Type B pancreatic cell (in vitro differentiated cells): ENCODE measurements at regions not wholly inside any gene's neighbourhood (a gene's known extent, or its start where the extent isn't known, plus 50 kb on each side); places are given as distances from the start of the nearest gene placed in this dataset.
A peak's percentile ranks its signal among the peaks of the same experiment; 100 is the strongest.

Experiments used
- DNase-seq: peaks from one replicate; pipeline ENCODE4 v3.0.0; 2021; ENCODE audit warnings: mixed read lengths; ENCODE audit not compliant: unreplicated experiment; ENCODE audit errors: extremely low spot score
- H3K27ac Mint-ChIP-seq: 2 replicates; pipeline ENCODE4 v1.8.0; 2021; ENCODE audit warnings: mild to moderate bottlenecking, mixed read lengths
- H3K27me3 Mint-ChIP-seq: 2 replicates; pipeline ENCODE4 v1.8.0; 2021; ENCODE audit warnings: mixed read lengths
- H3K36me3 Mint-ChIP-seq: 2 replicates; pipeline ENCODE4 v1.8.0; 2021; ENCODE audit warnings: mixed read lengths
- H3K4me1 Mint-ChIP-seq: one replicate; pipeline ENCODE4 v1.8.0; 2021; ENCODE audit warnings: mixed read lengths; ENCODE audit not compliant: unreplicated experiment
- H3K4me3 Mint-ChIP-seq: 2 replicates; pipeline ENCODE4 v1.8.0; 2021; ENCODE audit warnings: mild to moderate bottlenecking, mixed read lengths
- H3K9me3 Mint-ChIP-seq: 2 replicates; pipeline ENCODE4 v1.8.0; 2021; ENCODE audit warnings: mixed read lengths
- TF ChIP-seq, protein P1 (sequence below): fragments of 200-600 bp; sonication (generic); conservative IDR thresholded peaks from 2 replicates; pipeline ENCODE4 v1.5.0; 2021; ENCODE audit warnings: antibody characterized with exemption, mild to moderate bottlenecking

DNA sequence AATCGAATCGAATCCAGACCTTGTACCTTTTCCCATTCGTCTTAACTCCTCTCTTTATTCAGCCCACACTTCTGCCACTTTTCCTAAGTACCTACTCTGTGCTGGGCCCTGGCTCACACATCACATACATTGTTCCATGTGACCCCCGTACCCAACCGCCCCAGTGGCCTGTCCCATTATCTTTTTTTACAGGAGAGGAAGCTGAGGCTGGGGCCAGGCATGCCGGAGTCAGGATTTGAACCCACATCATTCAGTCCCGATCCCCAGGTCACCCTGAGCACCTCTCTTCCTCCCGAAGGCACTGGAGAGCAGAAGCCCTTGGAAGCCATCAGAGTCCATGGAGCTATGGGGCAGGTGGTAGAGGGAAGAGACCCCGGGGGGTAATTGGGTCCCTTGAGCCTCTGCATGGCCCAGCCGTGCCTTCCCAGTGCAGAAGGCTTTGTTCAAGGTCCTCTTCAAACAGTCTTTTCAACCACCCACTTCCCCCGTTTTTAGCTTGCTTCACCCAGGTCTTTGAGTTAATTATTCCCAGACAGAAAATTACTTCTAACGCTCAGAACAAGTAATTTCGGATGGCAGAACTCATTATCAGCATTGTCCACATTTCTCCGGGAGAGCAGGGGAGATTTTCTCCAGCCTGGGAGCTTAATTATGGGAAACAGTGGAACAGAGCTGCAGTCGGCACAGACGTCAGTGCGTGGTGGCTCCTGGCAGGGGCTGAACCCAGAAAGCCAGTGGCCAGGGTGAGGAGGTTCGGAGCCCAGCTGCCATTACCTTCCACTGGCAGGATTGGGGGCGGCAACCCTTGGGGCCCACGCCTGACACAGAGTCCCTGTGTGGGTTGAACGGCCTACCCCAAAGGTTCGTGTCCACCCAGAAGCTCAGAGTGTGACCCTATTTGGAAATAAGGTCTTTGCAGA is 82.4 kb upstream of the RTL6 start:
- Mint-ChIP-seq H3K9me3 (no peaks in the 10 kb centered on the region), H3K4me1 (peaks cover 22% of the 10 kb centered on the region), H3K4me3 (no peak overlapping the region), H3K27me3 (peaks cover 39% of the 10 kb centered on the region), H3K36me3 (no peaks in the 10 kb centered on the region), H3K27ac (no peak overlapping the region)
- DNase-seq: peak; percentile 62
- TF ChIP-seq, protein P1, sequence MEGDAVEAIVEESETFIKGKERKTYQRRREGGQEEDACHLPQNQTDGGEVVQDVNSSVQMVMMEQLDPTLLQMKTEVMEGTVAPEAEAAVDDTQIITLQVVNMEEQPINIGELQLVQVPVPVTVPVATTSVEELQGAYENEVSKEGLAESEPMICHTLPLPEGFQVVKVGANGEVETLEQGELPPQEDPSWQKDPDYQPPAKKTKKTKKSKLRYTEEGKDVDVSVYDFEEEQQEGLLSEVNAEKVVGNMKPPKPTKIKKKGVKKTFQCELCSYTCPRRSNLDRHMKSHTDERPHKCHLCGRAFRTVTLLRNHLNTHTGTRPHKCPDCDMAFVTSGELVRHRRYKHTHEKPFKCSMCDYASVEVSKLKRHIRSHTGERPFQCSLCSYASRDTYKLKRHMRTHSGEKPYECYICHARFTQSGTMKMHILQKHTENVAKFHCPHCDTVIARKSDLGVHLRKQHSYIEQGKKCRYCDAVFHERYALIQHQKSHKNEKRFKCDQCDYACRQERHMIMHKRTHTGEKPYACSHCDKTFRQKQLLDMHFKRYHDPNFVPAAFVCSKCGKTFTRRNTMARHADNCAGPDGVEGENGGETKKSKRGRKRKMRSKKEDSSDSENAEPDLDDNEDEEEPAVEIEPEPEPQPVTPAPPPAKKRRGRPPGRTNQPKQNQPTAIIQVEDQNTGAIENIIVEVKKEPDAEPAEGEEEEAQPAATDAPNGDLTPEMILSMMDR: no peak

DNA sequence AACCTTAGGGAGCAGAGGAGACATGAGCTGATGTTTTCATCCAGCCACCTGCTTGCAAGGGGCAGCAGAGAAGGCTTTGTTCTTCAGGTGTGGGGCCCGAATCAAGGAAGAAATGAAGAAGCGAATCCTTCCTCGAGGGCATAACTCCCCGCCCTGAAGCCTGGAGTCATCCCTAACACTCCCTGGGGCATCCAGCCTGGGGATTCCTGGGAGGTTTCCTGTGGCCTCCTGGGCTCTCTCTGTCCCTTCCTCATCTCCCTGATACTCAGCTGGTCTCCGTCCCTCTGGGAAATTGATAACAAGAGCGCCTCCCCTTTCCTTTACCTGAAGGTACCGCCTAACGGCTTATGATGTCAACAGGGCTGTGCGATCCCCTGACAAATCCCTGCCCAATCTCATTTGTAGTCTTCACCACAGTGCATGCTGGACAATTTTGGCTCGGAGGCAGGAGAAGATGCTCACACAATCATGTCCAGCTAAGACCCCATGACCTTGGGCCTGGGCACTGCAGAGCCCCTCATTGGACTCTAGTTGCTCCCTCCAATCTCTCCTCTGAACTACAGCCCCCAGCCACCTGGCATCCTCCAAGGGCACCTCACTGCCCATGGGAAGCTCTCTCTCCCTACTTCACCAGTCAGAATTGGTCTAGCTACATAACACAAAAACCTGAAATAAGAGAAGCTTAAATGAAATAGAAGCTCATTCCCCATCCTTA is 80.6 kb upstream of the RTL6 start:
- Mint-ChIP-seq H3K4me3 (no peak overlapping the region), H3K9me3 (no peaks in the 10 kb centered on the region), H3K27ac (no peak overlapping the region), H3K36me3 (no peaks in the 10 kb centered on the region), H3K27me3 (peaks cover 55% of the 10 kb centered on the region), H3K4me1 (peaks cover 34% of the 10 kb centered on the region)
- TF ChIP-seq, protein P1: no peak
- DNase-seq: peak; percentile 58

DNA sequence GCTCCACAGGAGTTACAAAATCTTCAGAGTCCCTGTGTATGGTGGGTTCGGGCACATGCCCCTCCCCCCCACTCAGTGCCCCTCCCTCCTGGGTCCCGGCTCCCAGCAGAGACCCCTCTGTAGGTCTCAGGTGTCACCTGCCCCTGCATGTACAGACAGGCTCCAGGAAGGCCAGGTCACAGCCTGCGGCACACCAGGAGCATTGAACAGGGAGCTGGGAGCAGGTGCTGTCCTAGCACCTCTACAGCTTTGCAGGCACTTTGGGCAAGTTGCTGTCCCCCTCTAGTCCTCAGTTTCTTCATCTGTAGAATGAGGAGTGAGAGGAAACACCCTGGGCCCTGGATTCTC is 80.1 kb upstream of the RTL6 start:
- H3K36me3 Mint-ChIP-seq: no peaks in the 10 kb centered on the region
- peaks cover 53% of the 10 kb centered on the region for H3K27me3 Mint-ChIP-seq
- H3K4me1 Mint-ChIP-seq: peaks cover 31% of the 10 kb centered on the region
- TF ChIP-seq, protein P1: no peak
- H3K4me3 Mint-ChIP-seq: no peak overlapping the region
- DNase-seq: peak; percentile 47
- no peaks in the 10 kb centered on the region for H3K9me3 Mint-ChIP-seq
- H3K27ac Mint-ChIP-seq: no peak overlapping the region

DNA sequence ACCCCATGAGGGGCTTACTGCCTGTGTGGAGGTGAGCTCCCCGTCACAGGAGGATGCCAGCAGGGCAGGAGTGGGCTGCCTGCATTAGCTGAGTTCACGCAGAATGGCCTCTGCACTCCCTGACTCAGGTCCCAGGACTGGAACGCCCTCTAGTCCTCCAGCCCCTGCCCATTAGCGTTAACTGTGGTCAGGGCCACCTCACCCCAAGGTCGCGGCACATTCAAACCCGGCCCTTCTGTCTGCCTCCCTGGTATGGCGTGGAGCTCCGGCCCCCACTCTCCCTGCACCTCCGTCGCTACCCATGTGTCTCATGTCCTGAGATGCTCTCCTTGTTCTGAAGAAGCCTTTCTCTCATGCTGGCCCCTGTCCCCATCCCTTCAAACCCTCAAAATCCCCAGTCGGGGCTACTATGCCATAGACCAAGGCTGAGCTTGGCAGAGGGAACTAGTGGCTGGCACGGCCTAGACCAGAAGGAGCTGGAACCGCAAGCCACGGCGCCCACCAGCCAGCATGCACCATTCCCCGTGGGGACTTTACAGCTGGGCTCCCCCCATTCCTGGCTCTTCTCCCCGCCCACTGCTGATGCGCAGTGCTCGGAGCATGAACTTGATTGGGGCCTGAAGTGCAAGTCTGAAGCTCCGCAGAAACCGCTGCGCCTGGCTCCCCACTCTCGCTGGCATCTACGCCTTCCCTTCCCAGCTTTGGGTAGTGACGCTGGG is 79.5 kb upstream of the RTL6 start:
- Mint-ChIP-seq H3K4me1 (peaks cover 27% of the 10 kb centered on the region), H3K27me3 (peaks cover 49% of the 10 kb centered on the region), H3K27ac (no peak overlapping the region), H3K9me3 (no peaks in the 10 kb centered on the region), H3K36me3 (no peaks in the 10 kb centered on the region), H3K4me3 (no peak overlapping the region)
- TF ChIP-seq, protein P1: no peak
- peak; percentile 67 for DNase-seq

DNA sequence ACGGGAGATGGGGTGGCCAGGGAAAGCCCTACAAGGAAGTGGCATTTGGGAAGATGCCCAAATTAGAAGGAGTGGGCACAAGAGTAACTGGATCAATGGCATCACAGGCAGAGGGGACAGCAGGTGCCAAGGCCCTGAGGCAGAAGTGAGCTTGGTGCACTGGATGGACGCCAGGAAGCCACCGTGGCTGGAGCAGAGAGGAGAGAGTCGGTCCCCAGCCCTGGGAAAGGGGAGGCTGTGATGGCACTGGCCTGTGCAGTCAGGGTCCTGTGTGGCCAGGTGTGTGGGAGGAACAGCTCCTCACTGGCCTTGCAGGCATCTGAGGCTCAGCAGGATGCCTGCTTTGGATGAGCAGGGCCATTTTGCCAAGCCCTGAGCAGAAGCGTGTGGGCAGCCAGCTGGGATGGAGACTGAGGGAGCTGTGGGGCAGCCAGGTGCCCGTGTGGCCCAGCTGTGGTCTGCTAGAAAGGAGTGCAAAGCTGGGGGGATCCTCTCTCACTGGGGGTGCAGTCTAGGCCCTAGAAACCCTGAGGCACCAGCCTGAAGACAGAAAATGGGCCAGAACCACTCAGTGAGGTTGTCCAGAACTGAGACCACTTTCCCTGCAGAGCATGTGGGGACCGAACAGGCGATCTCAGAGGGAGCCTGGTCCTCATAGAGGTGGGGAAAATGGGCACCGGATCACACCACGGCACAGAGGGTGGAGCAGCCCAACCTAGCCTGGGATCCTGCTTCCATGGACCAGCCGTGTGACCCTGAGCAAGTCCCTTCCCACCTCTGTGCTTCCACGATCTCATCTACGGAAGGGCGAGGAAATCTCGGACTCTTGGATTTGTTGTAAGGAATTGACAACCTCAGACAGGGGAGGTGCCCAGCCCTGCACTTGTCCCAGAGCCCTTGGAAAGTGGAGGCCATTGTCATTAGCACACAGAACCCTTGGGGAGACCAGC is 78.6 kb upstream of the RTL6 start:
- H3K4me3 Mint-ChIP-seq: no peak overlapping the region
- peak; percentile 64 for DNase-seq
- no peak overlapping the region for H3K27ac Mint-ChIP-seq
- H3K27me3 Mint-ChIP-seq: peaks cover 45% of the 10 kb centered on the region
- H3K4me1 Mint-ChIP-seq: peaks cover 31% of the 10 kb centered on the region
- TF ChIP-seq, protein P1: no peak
- H3K36me3 Mint-ChIP-seq: no peaks in the 10 kb centered on the region
- H3K9me3 Mint-ChIP-seq: no peaks in the 10 kb centered on the region
